AML-193 (cell line): ENCODE measurements at regions not wholly inside any gene's neighbourhood (a gene's known extent, or its start where the extent isn't known, plus 50 kb on each side); places are given as distances from the start of the nearest gene placed in this dataset.

Experiments
- DNase-seq, 2 experiments: peaks; one replicate each; lab custom pipeline; 2025; lab: John Stamatoyannopoulos, UW

GRCh38 chr1:169053196-169053595, 53.3 kb upstream of the ATP1B1 start:
- DNase-seq: no peak
